ENCODE measurements at regions not wholly inside any gene's neighbourhood (a gene's known extent, or its start where the extent isn't known, plus 50 kb on each side); places are given as distances from the start of the nearest gene placed in this dataset.

GRCh38 chr2:81551040-81551634, 1246.6 kb upstream of the LRRTM1 start:
- TF ChIP-seq, protein P1, sequence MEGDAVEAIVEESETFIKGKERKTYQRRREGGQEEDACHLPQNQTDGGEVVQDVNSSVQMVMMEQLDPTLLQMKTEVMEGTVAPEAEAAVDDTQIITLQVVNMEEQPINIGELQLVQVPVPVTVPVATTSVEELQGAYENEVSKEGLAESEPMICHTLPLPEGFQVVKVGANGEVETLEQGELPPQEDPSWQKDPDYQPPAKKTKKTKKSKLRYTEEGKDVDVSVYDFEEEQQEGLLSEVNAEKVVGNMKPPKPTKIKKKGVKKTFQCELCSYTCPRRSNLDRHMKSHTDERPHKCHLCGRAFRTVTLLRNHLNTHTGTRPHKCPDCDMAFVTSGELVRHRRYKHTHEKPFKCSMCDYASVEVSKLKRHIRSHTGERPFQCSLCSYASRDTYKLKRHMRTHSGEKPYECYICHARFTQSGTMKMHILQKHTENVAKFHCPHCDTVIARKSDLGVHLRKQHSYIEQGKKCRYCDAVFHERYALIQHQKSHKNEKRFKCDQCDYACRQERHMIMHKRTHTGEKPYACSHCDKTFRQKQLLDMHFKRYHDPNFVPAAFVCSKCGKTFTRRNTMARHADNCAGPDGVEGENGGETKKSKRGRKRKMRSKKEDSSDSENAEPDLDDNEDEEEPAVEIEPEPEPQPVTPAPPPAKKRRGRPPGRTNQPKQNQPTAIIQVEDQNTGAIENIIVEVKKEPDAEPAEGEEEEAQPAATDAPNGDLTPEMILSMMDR (conservative IDR thresholded peaks at IDR 0.05; ENCODE audit: low read depth, low read length), result no peak
- no peak for TF ChIP-seq EZH2 (IDR thresholded peaks at IDR 0.05; ENCODE audit: low read length, unreplicated experiment)
